GM18520 (cell line): ENCODE measurements at regions not wholly inside any gene's neighbourhood (a gene's known extent, or its start where the extent isn't known, plus 50 kb on each side); places are given as distances from the start of the nearest gene placed in this dataset.

ENCODE experiments used
- ATAC-seq: cut with Tn5 transposase; IDR thresholded peaks from one replicate; pipeline ENCODE4 v1.9.1; 2021; ENCODE audit not compliant: unreplicated experiment

DNA sequence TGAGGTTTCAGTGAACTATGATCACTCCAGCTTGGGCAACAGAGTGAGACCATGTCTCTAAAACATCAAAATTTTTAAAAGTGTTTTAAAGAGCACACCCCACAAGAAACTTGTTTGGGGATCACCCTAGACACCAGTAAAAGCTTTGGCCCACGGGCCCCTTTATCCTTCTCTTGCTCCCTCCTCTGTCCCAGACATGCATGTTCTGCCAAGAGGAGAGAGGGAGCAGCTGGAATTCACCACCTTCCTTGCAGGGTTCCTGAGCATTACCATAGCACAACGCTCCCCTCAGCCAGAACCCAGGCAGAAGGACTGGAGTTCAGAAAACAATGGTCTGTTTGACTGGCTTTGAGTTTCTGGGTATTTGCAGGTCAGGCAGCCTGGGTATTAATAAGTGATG lies 214.3 kb upstream of the CDH5 start:
- ATAC-seq, result no peak

DNA sequence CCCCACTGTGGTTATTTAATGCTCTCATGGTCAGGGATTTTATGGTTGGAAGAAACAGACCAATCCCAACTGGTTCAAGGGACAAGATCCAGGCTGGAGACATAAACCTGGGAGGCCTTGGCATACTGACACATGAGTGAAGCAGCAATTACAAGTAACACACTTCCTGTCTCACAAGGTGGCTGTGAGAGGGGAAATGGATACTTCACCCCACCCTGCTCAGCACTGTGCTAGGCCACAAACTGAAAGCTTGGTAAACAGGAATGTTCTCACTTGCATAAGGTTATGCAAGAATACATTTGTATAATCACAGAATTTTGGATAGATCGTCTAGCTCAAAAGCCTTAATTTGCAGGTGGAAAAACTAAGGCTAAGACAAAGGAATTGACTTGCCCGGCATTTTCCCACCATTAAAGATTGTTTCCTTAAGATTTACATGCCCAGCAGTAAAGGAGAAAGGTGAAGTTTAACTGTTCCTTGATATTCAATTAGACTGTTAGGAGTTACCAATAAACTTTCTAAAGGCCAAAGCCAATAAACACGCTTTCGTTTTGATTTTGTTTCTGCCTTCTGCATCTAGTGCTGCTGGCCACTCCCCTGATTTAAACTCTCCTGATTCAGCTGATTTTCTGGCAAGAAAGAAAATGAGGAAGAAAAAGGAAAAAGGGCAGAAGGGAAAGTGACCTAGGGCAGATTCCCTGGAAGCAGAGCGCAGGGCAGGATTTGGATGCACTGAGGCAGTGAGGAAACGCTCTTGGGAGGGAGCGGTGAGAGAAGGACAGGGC lies 215.6 kb upstream of the CDH5 start:
- ATAC-seq, result no peak

DNA sequence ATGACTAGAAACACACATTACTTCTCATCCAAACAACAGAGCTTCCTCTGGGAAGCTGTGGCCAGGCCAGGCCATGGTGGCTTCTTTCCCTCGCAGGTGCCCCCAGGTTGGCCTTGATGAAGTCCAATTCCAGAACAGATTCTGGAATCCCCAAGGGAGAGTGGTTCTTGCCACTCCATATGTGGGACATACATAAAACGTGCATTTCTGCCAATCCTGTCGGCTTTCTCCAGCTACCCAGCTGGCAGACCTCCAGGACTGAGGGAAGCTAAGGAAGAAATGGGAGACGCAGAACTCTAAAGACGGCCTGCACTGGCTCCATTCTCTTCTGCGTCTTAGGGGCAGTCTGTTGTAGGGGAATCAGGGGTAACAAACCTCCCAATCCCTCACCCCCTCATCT lies 219.2 kb upstream of the CDH5 start:
- ATAC-seq, result no peak

DNA sequence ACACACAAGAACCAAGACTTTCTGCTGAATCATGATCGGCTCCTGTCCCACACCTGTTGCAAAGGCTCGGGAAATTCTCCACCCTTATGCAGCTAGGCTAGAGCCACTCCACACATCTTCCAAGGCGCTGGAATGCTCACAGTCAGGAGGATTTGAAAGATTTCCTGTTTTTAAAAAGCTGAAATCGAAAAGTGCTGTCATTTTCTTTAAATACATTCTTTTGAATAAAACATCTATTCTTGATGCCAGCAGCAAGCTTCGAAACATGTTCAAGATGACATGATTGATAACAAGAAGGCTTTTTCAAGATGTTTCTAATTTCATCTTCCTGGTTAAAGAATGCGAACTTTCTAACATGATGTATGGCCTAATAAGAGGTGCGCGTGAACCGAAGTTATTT lies 219.7 kb upstream of the CDH5 start:
- no peak for ATAC-seq

DNA sequence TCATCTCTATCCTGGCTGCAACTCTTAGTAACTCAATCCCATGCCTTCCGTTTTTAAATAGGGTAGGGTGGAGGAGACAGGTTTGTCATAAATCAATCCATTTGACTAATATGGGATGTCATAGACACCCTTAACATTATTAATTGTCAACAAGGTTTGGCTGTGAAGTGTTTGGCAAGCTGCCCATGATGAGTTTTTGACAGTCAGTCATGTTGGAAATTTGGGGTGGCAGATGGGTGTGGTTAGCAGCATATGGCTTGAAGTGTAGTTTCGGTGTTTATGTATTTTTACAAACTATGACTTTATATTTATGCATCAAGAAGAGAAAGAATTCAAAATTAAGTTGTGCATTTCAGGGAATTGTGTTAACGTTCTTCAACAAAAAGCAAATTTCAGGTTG lies 221.8 kb upstream of the CDH5 start:
- ATAC-seq, result no peak

DNA sequence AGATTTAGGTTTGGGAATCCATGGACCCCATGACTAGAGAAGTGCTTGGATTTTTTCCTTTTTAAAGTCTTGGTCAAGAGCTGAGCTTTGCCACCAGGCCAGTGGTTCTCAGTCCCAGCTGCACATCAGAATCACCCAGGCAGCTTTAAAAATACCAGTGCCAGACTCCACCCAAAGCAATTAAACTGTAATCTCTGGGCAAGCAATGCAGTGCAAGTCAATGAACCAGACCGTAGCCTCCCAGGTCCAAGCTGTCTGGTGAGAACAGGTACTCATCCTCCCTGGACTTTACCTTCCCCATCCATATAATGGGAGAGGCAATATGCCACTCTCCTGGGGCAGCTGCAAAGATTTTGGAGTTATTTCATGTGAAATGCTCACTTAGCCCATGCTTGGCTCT lies 223.1 kb upstream of the CDH5 start:
- ATAC-seq, result no peak

DNA sequence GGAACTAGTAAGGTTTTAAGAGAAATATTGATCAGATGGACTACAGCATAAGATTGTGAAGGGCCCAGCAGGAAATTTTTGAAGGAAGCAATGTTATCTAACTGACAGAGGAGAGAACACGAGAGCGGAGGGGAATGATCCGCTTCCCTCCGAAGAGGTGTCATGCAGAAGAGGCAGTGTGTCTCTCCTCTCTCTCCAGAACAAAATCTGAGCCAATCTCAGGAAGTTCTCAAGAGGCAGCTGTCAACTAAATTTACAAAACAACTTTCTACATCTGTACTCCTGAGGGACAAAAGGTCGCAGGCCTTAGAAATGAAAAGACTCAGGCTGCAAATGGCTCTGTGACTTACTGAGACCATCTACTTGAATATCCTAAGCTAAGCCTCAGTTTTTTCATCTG lies 224.6 kb upstream of the CDH5 start:
- no peak for ATAC-seq

DNA sequence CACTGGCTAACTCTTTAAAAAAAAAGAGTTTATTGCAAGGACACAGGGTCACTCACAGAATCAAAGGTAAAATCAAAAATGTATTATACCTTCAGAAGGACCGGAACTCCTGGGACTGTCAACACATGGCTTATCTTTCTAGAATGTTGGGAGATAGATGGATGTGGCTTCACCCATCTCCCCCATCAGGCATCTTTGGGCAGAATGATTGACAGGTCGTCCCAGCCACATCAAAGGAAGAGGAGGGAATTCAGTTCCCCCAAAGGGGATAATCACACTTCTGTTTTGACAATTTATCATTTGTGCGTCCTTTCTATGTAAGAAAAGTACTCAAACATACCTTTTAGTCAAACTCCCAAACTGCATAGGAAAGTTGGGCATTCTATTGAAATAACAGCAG lies 228.6 kb upstream of the CDH5 start:
- ATAC-seq, result no peak

DNA sequence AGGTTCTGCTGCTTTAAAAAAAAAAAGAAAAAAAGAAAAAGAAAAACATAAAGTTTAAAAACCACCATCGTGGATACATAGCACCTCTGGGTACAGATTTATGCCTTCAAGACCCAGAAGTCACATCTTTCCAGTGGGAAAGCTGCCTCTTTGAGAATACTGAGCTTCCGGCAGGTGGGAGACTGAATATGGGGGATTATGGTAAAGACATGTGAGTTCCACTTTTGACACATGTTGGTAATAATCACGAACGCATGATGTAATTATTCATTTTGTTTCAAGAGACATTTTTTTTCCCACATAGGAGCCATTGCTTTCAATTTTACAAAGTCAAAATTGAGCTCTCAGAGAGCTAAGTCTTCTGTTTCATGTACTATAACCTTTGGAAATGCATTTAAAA lies 229.7 kb upstream of the CDH5 start:
- no peak for ATAC-seq

DNA sequence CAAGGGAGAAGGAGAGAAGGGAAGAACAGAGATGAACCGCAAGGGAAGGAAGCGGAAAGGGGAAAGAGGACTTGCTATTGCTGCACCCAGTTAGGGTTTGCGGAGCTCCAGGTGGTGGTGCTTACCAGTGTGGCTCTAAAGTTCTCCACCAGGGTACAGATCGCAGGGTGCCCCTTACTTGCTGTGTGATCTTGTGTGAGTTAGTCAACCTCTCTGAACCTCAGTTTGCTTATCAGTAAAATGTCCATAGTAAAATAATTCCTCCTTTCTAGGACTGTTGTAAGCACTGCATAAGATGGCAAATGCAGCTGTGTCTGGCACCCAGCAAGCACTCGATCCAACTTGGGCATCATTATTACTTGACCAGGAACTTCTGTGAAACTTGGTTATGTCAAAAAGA lies 230.7 kb upstream of the CDH5 start:
- no peak for ATAC-seq

DNA sequence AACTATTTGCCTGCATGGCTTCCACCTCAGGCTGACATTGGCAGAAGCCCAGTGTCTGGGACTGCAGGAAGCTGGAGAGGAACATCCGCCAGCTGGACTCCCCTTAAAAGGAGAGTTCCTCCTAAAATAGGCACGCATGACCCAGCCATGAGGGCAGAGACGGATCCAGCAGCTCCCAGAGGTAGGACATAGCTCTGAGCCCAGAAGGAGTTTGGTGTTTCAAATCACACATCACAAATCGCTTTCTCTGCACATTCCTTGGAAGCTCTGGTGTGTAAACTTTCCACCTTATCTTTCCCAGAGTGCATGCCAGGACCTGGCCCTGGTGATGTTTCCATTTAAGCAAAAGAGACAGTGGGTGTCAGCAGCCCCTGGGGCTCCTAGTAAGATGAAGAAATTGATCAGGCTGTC lies 231.1 kb upstream of the CDH5 start:
- ATAC-seq, result no peak

DNA sequence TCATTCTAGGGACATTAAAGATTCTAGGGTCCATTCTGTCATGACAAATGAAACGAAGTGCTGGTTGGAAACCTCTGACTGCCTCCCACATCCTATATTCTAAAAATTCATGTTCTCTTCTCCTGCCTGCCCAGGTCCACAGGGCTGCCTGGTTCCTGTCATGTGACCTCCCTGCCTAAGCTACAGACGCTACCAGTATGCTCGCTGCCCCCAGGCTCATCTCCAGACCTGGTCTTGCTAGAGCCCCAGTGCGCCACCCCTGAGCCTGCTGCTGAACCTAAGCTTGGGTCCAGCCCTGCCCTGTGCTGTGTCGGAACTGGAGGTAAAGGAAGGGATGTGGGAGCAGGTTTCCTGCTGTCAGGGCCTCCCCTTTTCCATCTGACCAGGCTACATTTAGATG lies 231.6 kb upstream of the CDH5 start:
- no peak for ATAC-seq

DNA sequence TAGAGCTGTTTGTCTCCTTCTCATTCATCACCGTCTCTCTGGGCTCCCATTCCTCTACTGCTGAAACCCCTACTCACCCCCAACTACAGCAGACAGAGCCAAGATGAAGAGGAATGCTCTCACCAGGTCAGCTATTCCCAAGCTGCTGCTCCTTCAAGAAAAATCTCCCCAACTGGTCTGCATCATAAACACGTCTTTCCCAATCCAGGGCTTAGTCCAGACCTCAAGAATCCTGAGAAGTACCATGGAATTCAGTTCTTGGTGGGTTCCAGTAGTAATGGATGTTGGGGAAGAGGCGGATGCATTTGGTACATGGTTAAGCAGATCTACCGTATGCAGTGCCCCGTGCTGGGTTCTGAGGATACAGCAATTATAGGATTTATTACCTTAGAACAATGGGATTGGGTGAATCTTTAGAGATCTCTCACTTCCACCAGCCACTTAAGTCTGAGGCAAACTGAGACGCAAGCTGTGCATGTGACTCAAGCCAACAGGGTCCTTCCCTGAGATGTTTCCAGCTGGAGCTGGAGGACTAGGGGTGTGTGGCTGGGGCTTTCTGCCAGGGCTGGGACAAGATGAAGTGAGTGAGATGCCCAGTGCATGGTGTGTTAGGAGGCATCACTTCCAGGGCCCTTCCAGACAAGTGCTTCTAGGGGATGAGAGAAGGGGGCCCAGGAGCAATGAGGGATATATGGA lies 232.7 kb upstream of the CDH5 start:
- no peak for ATAC-seq

DNA sequence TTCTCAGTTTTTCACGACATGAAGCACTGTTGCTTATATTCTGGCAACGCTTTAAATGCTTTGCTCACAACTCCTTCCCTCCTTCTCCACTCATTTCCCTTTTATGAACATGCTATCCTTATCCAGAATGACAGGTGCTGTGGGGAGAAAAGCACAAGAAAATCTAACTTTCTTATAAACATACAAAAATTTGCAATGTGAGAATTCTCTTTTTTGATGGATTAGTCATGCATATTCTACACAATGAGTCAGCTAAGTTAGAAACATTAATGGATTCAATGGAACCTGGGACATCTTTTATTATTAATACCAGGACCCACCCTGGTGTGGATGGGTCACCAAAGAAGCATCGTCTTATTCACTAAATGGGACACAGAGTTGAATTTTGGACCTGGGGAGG lies 234.6 kb upstream of the CDH5 start:
- no peak for ATAC-seq

DNA sequence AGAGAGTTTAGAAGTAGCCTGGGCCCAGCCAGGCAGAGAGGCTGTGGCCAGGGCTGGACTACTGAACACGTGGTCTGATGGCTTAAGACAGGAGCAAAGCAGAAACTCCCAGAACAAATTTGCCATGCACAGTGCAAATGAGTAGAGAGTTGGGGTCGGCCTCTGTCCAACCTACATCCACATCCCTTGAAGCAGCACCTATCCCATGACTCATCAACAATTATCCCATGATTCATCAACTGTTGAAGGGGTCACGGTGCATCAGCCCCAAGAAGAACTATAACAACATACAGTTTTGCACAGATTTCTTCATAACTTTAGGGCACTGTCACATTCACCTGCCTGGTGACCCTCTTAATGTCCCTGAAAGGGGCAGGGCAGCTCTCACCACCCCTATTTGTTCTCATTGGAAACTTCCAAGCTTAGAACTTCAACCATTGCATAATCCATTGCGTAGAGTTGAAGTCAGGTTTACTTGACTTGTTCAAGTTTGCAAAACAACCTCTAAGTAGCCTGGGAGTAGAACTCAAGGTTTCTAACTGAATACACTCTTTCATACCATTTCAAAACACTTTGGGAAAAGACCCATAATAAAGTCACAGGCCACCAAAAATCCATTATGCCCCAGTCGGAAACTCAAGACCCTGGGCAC lies 235.2 kb upstream of the CDH5 start:
- no peak for ATAC-seq

DNA sequence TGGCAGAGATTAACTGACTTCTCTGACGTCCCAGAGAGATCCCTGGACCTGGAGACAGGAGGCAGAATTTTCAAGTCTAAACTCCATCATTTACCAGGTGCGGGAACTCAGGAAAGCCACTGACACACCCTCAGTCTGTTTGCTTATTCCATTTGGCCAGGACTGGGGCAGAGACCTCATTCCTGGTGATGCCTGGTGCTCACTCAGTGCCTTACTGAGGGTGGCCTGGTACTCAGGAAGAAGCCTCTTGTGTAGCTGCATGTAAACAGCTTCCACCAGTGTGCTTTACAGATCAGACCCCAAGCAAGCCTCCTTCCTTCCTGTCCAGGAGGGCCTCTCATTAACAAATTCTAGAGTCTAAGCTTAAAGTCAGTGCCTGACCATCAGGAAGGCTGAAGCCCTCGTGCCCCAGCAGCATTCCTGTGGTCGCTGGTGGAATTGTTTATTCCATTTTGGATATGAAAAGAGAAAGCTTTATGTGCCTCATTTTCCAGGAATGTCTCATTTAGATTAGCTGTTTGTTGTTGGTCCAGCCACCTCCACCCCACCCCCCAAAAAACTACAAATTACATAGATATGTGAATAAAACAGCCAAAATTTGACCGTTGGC lies 236.1 kb upstream of the CDH5 start:
- ATAC-seq, result no peak

DNA sequence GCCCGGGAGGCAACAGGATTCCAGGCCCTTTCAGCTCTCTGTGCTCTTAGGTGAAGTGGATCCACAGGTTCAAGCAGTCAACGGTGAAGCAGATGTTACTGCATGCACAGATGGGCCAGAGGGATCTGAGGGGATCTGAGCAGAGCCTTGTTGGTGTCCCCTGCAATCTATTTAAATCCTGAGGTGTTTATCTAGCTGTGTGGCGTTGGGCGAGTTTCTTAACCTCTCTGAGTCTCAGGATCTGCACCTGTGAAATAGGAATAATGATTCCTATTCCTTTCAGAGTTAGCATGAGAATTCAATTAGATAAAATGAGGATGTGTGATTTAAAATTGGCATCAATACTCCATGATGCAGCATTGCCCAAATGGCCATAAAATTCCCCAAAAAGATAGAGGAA lies 237.3 kb upstream of the CDH5 start:
- no peak for ATAC-seq

DNA sequence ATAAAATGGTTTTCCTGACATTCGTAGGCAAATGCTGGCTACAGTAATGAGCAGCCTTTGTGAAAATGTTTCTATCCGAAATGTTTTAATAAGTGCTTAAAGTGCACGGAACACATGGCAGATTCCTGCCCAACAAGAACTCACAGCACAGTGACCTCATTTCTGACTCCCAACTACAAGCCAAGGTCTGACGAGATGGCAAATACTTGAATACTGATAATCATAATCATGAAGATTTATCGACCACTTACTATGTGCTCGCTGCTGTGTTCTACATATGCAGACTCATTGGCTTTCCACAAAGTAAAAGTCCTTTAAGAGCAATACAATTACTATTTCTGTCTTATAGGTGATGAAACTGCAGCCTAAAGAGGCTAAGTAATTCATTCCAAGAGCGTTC lies 238.1 kb upstream of the CDH5 start:
- no peak for ATAC-seq

DNA sequence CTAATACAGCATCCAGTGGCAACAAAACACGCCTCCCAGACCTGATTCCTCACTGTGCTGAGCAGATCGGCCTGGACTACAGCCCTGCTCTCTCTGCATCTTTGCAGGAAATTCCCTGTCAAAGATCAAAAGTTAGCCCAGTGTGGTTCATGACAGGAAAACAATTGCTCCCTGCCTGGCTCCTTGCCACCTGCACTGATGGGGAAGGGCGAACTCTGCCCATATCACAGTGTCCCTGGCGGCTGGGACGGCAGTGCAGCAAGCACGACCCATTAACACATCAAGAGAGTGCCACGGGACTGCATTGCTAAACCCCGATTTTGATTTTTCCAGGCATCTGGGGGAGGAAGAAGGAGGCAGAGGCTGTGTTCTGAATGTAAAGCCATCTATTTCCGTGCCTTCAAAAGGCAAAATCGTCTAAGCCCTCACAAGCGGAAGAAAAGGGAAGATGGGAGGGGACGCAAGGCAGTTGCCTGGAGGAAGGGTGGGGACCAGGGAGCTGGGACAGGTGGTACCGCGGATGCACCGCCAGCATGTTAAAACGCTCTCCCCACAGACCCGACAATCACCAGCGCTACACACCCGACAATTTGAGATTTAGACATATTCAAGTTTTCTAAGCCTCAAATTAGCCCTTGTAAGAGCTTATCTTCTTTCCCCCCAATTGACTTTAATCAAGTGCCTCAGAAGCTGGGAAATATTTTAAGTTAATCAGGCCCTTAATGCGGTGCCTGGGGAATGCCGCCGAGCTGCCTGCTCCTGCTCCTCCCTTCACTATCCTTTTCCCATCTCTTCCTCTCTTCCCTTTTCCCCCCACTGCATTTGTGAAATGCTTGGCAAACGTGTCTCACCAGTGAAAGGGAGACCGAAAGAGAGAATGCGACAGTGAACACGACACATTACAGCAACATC lies 238.8 kb upstream of the CDH5 start:
- no peak for ATAC-seq

DNA sequence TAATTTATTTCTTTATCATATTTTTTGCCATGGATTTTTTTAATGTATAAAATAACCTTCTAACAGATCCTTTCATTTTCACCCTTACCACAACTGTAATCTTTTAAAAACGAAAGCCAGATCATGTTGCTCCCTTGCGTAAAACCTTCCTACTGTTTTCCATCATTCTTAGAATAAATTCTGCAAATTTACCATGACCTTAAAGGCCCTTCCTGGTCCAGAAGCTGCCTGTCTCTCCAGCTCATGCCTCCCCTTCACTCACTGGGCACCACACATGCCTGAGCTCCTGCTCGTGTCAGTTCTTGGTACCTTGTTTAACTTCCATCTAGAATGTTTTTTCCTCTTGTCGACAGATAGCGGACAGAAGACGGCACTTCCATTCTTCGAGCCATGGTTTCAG lies 245.0 kb upstream of the CDH5 start:
- no peak for ATAC-seq

DNA sequence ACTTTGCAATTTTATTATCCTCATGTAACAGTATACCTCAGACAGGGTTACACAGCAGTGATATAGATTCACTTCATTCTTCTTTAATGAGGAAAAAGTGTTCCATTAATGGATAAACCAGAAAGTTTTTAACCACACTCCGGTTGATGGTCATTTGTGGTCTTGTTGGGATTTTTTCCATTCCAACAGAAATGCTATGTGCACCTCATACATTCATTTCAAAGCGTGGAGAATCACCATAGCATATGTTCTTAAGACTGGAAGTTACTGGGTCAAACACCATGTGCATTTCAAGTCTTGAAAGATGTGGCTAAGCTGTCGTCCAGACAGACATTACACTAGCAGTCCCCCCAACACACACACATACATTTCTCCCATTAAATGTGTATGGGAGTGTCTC lies 245.8 kb upstream of the CDH5 start:
- no peak for ATAC-seq
